ENCODE measurements at regions not wholly inside any gene's neighbourhood (a gene's known extent, or its start where the extent isn't known, plus 50 kb on each side); places are given as distances from the start of the nearest gene placed in this dataset.

- Histone ChIP-seq H3K27me3 (ENCODE audit: insufficient read depth, low read length) (no peaks in the 10 kb centered on the region), H3K9me3 (ENCODE audit: low read depth, low read length) (no peaks in the 10 kb centered on the region), H3K4me3 (ENCODE audit: low read length) (no peak overlapping the region)
These were observed 1860.3 kb downstream of the TP53TG3F start for GRCh38 chr16:35319536-35320192.

GRCh38 chr16:35325936-35326335 is 1866.5 kb downstream of the TP53TG3F start:
- Histone ChIP-seq H3K4me3 (ENCODE audit: low read length) (no peak overlapping the region), H3K9me3 (ENCODE audit: low read depth, low read length) (no peaks in the 10 kb centered on the region), H3K4me1 (ENCODE audit: insufficient read depth, low read length) (no peaks in the 10 kb centered on the region), H3K27me3 (ENCODE audit: insufficient read depth, low read length) (no peaks in the 10 kb centered on the region)

More at GRCh38 chr16:35319536-35320192, 1860.3 kb downstream of the TP53TG3F start:
- no peaks in the 10 kb centered on the region for H3K4me1 ChIP-seq (ENCODE audit: insufficient read depth, low read length)

GRCh38 chr16:35339337-35339736 is 1879.9 kb downstream of the TP53TG3F start:
- Histone ChIP-seq H3K27me3 (ENCODE audit: insufficient read depth, low read length) (no peaks in the 10 kb centered on the region), H3K4me3 (ENCODE audit: low read length) (no peak overlapping the region), H3K9me3 (ENCODE audit: low read depth, low read length) (peaks cover 6% of the 10 kb centered on the region)

GRCh38 chr16:35342012-35342411 is 1882.6 kb downstream of the TP53TG3F start:
- Histone ChIP-seq H3K9me3 (ENCODE audit: low read depth, low read length) (peaks cover 6% of the 10 kb centered on the region), H3K27me3 (ENCODE audit: insufficient read depth, low read length) (no peaks in the 10 kb centered on the region), H3K4me3 (ENCODE audit: low read length) (no peak overlapping the region), H3K4me1 (ENCODE audit: insufficient read depth, low read length) (no peaks in the 10 kb centered on the region)

More at GRCh38 chr16:35339337-35339736, 1879.9 kb downstream of the TP53TG3F start:
- no peaks in the 10 kb centered on the region for H3K4me1 ChIP-seq (ENCODE audit: insufficient read depth, low read length)

GRCh38 chr16:35344012-35344762 is 1884.8 kb downstream of the TP53TG3F start:
- H3K27me3 ChIP-seq (ENCODE audit: insufficient read depth, low read length): no peaks in the 10 kb centered on the region
- H3K4me1 ChIP-seq (ENCODE audit: insufficient read depth, low read length): no peaks in the 10 kb centered on the region
- peaks cover 6% of the 10 kb centered on the region for H3K9me3 ChIP-seq (ENCODE audit: low read depth, low read length)
- H3K4me3 ChIP-seq (ENCODE audit: low read length): no peak overlapping the region

- Histone ChIP-seq H3K9me3 (ENCODE audit: low read depth, low read length) (no peaks in the 10 kb centered on the region), H3K4me3 (ENCODE audit: low read length) (no peak overlapping the region), H3K27me3 (ENCODE audit: insufficient read depth, low read length) (no peaks in the 10 kb centered on the region), H3K4me1 (ENCODE audit: insufficient read depth, low read length) (no peaks in the 10 kb centered on the region)
These were observed 1893.0 kb downstream of the TP53TG3F start for GRCh38 chr16:35352431-35352830.

GRCh38 chr16:35363510-35363909 is 1904.1 kb downstream of the TP53TG3F start:
- H3K4me3 ChIP-seq (ENCODE audit: low read length): no peak overlapping the region
- no peaks in the 10 kb centered on the region for H3K27me3 ChIP-seq (ENCODE audit: insufficient read depth, low read length)
- no peaks in the 10 kb centered on the region for H3K9me3 ChIP-seq (ENCODE audit: low read depth, low read length)
- no peaks in the 10 kb centered on the region for H3K4me1 ChIP-seq (ENCODE audit: insufficient read depth, low read length)

- Histone ChIP-seq H3K9me3 (ENCODE audit: low read depth, low read length) (no peaks in the 10 kb centered on the region), H3K27me3 (ENCODE audit: insufficient read depth, low read length) (no peaks in the 10 kb centered on the region), H3K4me3 (ENCODE audit: low read length) (no peak overlapping the region), H3K4me1 (ENCODE audit: insufficient read depth, low read length) (no peaks in the 10 kb centered on the region)
These were observed 1904.9 kb downstream of the TP53TG3F start for GRCh38 chr16:35364263-35364662.

GRCh38 chr16:35365675-35366074 is 1906.3 kb downstream of the TP53TG3F start:
- no peak overlapping the region for H3K4me3 ChIP-seq (ENCODE audit: low read length)
- no peaks in the 10 kb centered on the region for H3K9me3 ChIP-seq (ENCODE audit: low read depth, low read length)
- H3K27me3 ChIP-seq (ENCODE audit: insufficient read depth, low read length): no peaks in the 10 kb centered on the region
- H3K4me1 ChIP-seq (ENCODE audit: insufficient read depth, low read length): no peaks in the 10 kb centered on the region

- H3K4me1 ChIP-seq (ENCODE audit: insufficient read depth, low read length): no peaks in the 10 kb centered on the region
- no peaks in the 10 kb centered on the region for H3K9me3 ChIP-seq (ENCODE audit: low read depth, low read length)
- no peak overlapping the region for H3K4me3 ChIP-seq (ENCODE audit: low read length)
- H3K27me3 ChIP-seq (ENCODE audit: insufficient read depth, low read length): no peaks in the 10 kb centered on the region
These were observed 1911.2 kb downstream of the TP53TG3F start for GRCh38 chr16:35370617-35371016.

GRCh38 chr16:35377142-35377541 is 1917.7 kb downstream of the TP53TG3F start:
- Histone ChIP-seq H3K27me3 (ENCODE audit: insufficient read depth, low read length) (no peaks in the 10 kb centered on the region), H3K4me1 (ENCODE audit: insufficient read depth, low read length) (no peaks in the 10 kb centered on the region), H3K4me3 (ENCODE audit: low read length) (no peak overlapping the region), H3K9me3 (ENCODE audit: low read depth, low read length) (no peaks in the 10 kb centered on the region)

- no peaks in the 10 kb centered on the region for H3K9me3 ChIP-seq (ENCODE audit: low read depth, low read length)
- no peaks in the 10 kb centered on the region for H3K4me1 ChIP-seq (ENCODE audit: insufficient read depth, low read length)
- H3K27me3 ChIP-seq (ENCODE audit: insufficient read depth, low read length): no peaks in the 10 kb centered on the region
- H3K4me3 ChIP-seq (ENCODE audit: low read length): no peak overlapping the region
These were observed 1927.2 kb downstream of the TP53TG3F start for GRCh38 chr16:35386619-35387018.

- Histone ChIP-seq H3K4me3 (ENCODE audit: low read length) (no peak overlapping the region), H3K27me3 (ENCODE audit: insufficient read depth, low read length) (no peaks in the 10 kb centered on the region), H3K4me1 (ENCODE audit: insufficient read depth, low read length) (no peaks in the 10 kb centered on the region), H3K9me3 (ENCODE audit: low read depth, low read length) (no peaks in the 10 kb centered on the region)
These were observed 1931.9 kb downstream of the TP53TG3F start for GRCh38 chr16:35391328-35391727.

GRCh38 chr16:35398180-35398579 is 1938.8 kb downstream of the TP53TG3F start:
- no peak overlapping the region for H3K4me3 ChIP-seq (ENCODE audit: low read length)
- H3K27me3 ChIP-seq (ENCODE audit: insufficient read depth, low read length): no peaks in the 10 kb centered on the region
- no peaks in the 10 kb centered on the region for H3K9me3 ChIP-seq (ENCODE audit: low read depth, low read length)
- H3K4me1 ChIP-seq (ENCODE audit: insufficient read depth, low read length): no peaks in the 10 kb centered on the region

- Histone ChIP-seq H3K27me3 (ENCODE audit: insufficient read depth, low read length) (no peaks in the 10 kb centered on the region), H3K4me1 (ENCODE audit: insufficient read depth, low read length) (no peaks in the 10 kb centered on the region), H3K4me3 (ENCODE audit: low read length) (no peak overlapping the region), H3K9me3 (ENCODE audit: low read depth, low read length) (peaks cover 3% of the 10 kb centered on the region)
These were observed 1939.7 kb downstream of the TP53TG3F start for GRCh38 chr16:35399133-35399532.

GRCh38 chr16:35404273-35404672 is 1944.9 kb downstream of the TP53TG3F start:
- Histone ChIP-seq H3K27me3 (ENCODE audit: insufficient read depth, low read length) (no peaks in the 10 kb centered on the region), H3K4me1 (ENCODE audit: insufficient read depth, low read length) (no peaks in the 10 kb centered on the region), H3K9me3 (ENCODE audit: low read depth, low read length) (peaks cover 6% of the 10 kb centered on the region), H3K4me3 (ENCODE audit: low read length) (no peak overlapping the region)
